UCSD-AML1 (cell line): ENCODE measurements at regions not wholly inside any gene's neighbourhood (a gene's known extent, or its start where the extent isn't known, plus 50 kb on each side); places are given as distances from the start of the nearest gene placed in this dataset.
"Not testable (repeated sequence)": the region's sequence is repeated elsewhere in the genome, so short reads cannot be mapped to it uniquely, and the experiment has no call there.

Experiments used
- DNase-seq: peaks from one replicate; lab custom pipeline; 2025; ENCODE audit not compliant: unreplicated experiment; lab: John Stamatoyannopoulos, UW

DNA sequence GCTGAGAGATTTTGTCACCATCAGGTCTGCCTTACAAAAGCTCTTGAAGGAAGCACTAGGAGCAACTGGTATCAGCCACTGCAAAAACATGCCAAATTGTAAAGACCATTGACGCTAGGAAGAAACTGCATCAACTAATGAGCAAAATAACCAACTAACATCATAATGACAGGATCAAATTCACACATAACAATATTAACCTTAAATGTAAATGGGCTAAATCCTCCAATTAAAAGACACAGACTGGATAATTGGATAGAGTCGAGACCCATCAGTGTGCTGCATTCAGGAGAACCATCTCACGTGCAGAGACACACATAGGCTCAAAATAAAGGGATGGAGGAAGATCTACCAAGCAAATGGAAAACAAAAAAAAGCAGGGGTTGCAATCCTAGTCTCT is 53.1 kb upstream of the SELENOP start:
- not testable (repeated sequence) for DNase-seq
